Panc1 (cell line): ENCODE measurements at regions not wholly inside any gene's neighbourhood (a gene's known extent, or its start where the extent isn't known, plus 50 kb on each side); places are given as distances from the start of the nearest gene placed in this dataset.

ENCODE experiments used
- ATAC-seq: fragments of 200-7000 bp; cut with Tn5 transposase; 2 replicates; pipeline ENCODE4 v1.9.1; 2020; ENCODE audit warnings: mild to moderate bottlenecking, moderate library complexity
- BruUV-seq: library from RNA; stranded (reverse); fragments of 400-500 nt; replicated peaks from 2 replicates; lab custom pipeline; 2021; lab: Mats Ljungman, UMichigan
- CTCF ChIA-PET: fragments of 300-600 bp; sonication (Branson Sonifier 250); formaldehyde crosslinking; loops from one replicate; lab custom pipeline; 2022; ENCODE audit warnings: antibody characterized with exemption; lab: Charles Lee
- POLR2A ChIA-PET: fragments of 300-600 bp; sonication (Branson Sonifier 250); formaldehyde crosslinking; loops from one replicate; lab custom pipeline; 2022; ENCODE audit warnings: antibody characterized with exemption; lab: Charles Lee
- DNase-seq: peaks from one replicate; pipeline ENCODE4 v3.0.0-alpha.2; 2010; ENCODE audit warnings: low read depth, low spot score
- H3K27ac ChIP-seq: 2 replicates; pipeline ENCODE4 v1.5.1; 2011; ENCODE audit warnings: mild to moderate bottlenecking, low read length, inconsistent platforms
- H3K27me3 ChIP-seq: fragments of 200-500 bp; sonication (Bioruptor generic); 2 replicates; pipeline ENCODE4 v1.6.0; 2014; ENCODE audit warnings: low read length, inconsistent platforms; ENCODE audit not compliant: control insufficient read depth, insufficient read depth
- H3K36me3 ChIP-seq: fragments of 200-500 bp; sonication (Bioruptor generic); 2 replicates; pipeline ENCODE4 v1.5.1; 2014; ENCODE audit warnings: inconsistent platforms, mild to moderate bottlenecking, low read length, moderate library complexity; ENCODE audit not compliant: control insufficient read depth, insufficient read depth
- H3K4me1 ChIP-seq: 2 replicates; pipeline ENCODE4 v1.5.1; 2011; ENCODE audit warnings: inconsistent platforms, mild to moderate bottlenecking, low read length, moderate library complexity; ENCODE audit not compliant: control insufficient read depth, insufficient read depth
- H3K4me3 ChIP-seq, 2 experiments: 2 replicates each; pipeline ENCODE4 v1.5.1; 2011 to 2012; ENCODE audit warnings: low read depth in 2 of 2, low read length in 2 of 2, mild to moderate bottlenecking in 2 of 2, inconsistent platforms in 1 of 2, moderate library complexity in 1 of 2
- H3K9me3 ChIP-seq: fragments of 200-500 bp; sonication (Bioruptor generic); 2 replicates; pipeline ENCODE4 v1.5.1; 2014; ENCODE audit warnings: low read depth, mild to moderate bottlenecking, inconsistent platforms, low read length, moderate library complexity; ENCODE audit not compliant: control insufficient read depth, insufficient read depth
- POLR2AphosphoS5 ChIP-seq: IDR thresholded peaks from 2 replicates; pipeline ENCODE4 v1.6.1; 2012; ENCODE audit warnings: mild to moderate bottlenecking, low read depth, low read length, moderate library complexity
- SIN3A ChIP-seq: IDR thresholded peaks from 2 replicates; pipeline ENCODE4 v1.6.1; 2012; ENCODE audit warnings: low read depth, mild to moderate bottlenecking, low read length, moderate library complexity, borderline replicate concordance; ENCODE audit not compliant: insufficient read depth
- TCF7L2 ChIP-seq: IDR thresholded peaks from 2 replicates; pipeline ENCODE4 v1.6.1; 2011; ENCODE audit warnings: mild to moderate bottlenecking, low read depth, low read length, inconsistent platforms
- in situ Hi-C: cut with HindIII; loops from 2 replicates; pipeline ENCODE4 v1.10.0; 2016; ENCODE audit warnings: low sequenced_read_pairs, low pct_unique_long_range_greater_than_20kb
- intact Hi-C: fragments of 100-400 bp; cut with micrococcal nuclease; formaldehyde crosslinking; loops from one replicate; pipeline ENCODE4 v1.10.0; 2022; ENCODE audit not compliant: unreplicated experiment
- TF ChIP-seq, protein P1 (sequence below), 2 experiments: IDR thresholded peaks; 2 replicates each; pipeline ENCODE4 v1.6.1; 2011 to 2012; ENCODE audit warnings: low read depth in 2 of 2, control low read depth in 1 of 2, low read length in 1 of 2, mild to moderate bottlenecking in 1 of 2, moderate library complexity in 1 of 2; ENCODE audit not compliant: insufficient read depth in 1 of 2
- TF ChIP-seq, protein P2 (sequence below): fragments of 450-650 bp; IDR thresholded peaks from 2 replicates; pipeline ENCODE4 v1.5.1; 2017; ENCODE audit warnings: mild to moderate bottlenecking

DNA sequence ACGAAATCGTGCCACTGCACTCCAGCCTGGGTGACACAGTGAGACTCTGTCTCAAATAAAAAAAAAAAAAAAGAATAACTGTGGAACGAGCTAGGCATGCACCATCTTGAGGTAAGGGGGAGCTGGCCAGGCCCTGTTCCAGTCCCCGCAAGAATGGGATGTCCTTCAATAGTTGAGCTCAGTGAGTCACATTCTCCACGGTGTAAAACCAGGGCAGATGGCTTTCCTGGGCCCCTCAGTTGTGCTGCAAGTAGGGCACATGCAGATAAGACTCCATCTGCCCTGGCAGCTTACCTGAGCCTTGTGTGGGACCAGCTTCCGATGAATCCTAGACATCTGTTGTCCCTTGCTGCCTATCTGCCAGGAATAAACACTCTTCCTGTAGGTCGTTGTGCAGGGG, 312.1 kb downstream of the VRK1 start:
- in situ Hi-C loops, result no loop called here
- Histone ChIP-seq H3K27ac (no peak overlapping the region), H3K4me1 (no peaks in the 10 kb centered on the region), H3K9me3 (no peaks in the 10 kb centered on the region), H3K36me3 (no peaks in the 10 kb centered on the region), H3K27me3 (no peaks in the 10 kb centered on the region; the same call in 1 of the 2 replicates), H3K4me3 (no peak overlapping the region)
- DNase-seq, result no peak
- intact Hi-C loops, result no loop called here
- ChIA-PET POLR2A (no interaction called here), CTCF (no interaction called here)
- no peak for ATAC-seq
- no peak for TF ChIP-seq POLR2AphosphoS5
- no peak for TF ChIP-seq TCF7L2
- TF ChIP-seq, protein P1, sequence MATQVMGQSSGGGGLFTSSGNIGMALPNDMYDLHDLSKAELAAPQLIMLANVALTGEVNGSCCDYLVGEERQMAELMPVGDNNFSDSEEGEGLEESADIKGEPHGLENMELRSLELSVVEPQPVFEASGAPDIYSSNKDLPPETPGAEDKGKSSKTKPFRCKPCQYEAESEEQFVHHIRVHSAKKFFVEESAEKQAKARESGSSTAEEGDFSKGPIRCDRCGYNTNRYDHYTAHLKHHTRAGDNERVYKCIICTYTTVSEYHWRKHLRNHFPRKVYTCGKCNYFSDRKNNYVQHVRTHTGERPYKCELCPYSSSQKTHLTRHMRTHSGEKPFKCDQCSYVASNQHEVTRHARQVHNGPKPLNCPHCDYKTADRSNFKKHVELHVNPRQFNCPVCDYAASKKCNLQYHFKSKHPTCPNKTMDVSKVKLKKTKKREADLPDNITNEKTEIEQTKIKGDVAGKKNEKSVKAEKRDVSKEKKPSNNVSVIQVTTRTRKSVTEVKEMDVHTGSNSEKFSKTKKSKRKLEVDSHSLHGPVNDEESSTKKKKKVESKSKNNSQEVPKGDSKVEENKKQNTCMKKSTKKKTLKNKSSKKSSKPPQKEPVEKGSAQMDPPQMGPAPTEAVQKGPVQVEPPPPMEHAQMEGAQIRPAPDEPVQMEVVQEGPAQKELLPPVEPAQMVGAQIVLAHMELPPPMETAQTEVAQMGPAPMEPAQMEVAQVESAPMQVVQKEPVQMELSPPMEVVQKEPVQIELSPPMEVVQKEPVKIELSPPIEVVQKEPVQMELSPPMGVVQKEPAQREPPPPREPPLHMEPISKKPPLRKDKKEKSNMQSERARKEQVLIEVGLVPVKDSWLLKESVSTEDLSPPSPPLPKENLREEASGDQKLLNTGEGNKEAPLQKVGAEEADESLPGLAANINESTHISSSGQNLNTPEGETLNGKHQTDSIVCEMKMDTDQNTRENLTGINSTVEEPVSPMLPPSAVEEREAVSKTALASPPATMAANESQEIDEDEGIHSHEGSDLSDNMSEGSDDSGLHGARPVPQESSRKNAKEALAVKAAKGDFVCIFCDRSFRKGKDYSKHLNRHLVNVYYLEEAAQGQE (IDR thresholded peaks at IDR 0.05; ENCODE audit: insufficient read depth in 1 of 2, low read depth in 2 of 2, low read length in 1 of 2), result no peak
- TF ChIP-seq SIN3A, result no peak
- TF ChIP-seq, protein P2, sequence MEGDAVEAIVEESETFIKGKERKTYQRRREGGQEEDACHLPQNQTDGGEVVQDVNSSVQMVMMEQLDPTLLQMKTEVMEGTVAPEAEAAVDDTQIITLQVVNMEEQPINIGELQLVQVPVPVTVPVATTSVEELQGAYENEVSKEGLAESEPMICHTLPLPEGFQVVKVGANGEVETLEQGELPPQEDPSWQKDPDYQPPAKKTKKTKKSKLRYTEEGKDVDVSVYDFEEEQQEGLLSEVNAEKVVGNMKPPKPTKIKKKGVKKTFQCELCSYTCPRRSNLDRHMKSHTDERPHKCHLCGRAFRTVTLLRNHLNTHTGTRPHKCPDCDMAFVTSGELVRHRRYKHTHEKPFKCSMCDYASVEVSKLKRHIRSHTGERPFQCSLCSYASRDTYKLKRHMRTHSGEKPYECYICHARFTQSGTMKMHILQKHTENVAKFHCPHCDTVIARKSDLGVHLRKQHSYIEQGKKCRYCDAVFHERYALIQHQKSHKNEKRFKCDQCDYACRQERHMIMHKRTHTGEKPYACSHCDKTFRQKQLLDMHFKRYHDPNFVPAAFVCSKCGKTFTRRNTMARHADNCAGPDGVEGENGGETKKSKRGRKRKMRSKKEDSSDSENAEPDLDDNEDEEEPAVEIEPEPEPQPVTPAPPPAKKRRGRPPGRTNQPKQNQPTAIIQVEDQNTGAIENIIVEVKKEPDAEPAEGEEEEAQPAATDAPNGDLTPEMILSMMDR, result no peak
- BruUV-seq, result no TSS peak

DNA sequence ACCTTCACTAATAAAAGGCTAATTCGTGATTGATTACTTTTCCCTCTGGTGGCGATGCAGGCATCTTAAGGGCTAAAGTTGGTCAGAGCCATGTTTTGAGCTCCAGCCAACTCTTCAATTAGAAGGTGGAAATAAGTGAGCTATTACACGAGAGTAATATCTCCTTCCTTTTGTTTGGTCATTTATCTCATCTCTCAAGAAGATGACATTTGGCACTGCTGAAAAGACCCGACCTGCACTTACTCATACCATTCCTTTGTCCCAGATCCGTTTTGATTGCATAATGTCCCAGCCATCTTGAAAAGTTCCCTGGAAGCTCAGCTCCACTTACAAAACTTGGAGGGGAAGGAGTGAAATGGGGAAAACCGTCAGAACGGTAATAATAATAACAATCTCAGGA, 316.2 kb downstream of the VRK1 start:
- TF ChIP-seq SIN3A (no peak), TCF7L2 (no peak), POLR2AphosphoS5 (no peak)
- TF ChIP-seq, protein P1 (IDR thresholded peaks at IDR 0.05; ENCODE audit: insufficient read depth in 1 of 2, low read depth in 2 of 2, low read length in 1 of 2), result no peak
- TF ChIP-seq, protein P2, result no peak
- CTCF ChIA-PET, result no interaction called here

More for the DNA sequence above, 316.2 kb downstream of the VRK1 start:
- in situ Hi-C loops, result no loop called here
- Histone ChIP-seq H3K9me3 (no peaks in the 10 kb centered on the region), H3K27me3 (no peaks in the 10 kb centered on the region), H3K27ac (no peak overlapping the region), H3K4me1 (no peaks in the 10 kb centered on the region), H3K4me3 (no peak overlapping the region), H3K36me3 (no peaks in the 10 kb centered on the region)
- no TSS peak for BruUV-seq
- POLR2A ChIA-PET, result no interaction called here
- DNase-seq (no peak), ATAC-seq (no peak)
- intact Hi-C loops, result no loop called here
